LNCaP clone FGC (cell line): ENCODE measurements at regions not wholly inside any gene's neighbourhood (a gene's known extent, or its start where the extent isn't known, plus 50 kb on each side); places are given as distances from the start of the nearest gene placed in this dataset.

Source experiments
- DNase-seq: peaks from one replicate; pipeline ENCODE4 v3.0.0-alpha.2; 2011; ENCODE audit warnings: low read depth
- H3K4me3 ChIP-seq: 2 replicates; pipeline ENCODE4 v1.5.1; 2011; ENCODE audit warnings: mild to moderate bottlenecking, low read depth, low read length, control low read depth
- CTCF ChIP-seq: IDR thresholded peaks from 2 replicates; pipeline ENCODE4 v1.5.1; 2012; ENCODE audit warnings: mild to moderate bottlenecking; ENCODE audit not compliant: control insufficient read depth, insufficient read depth; ENCODE audit errors: extremely low read depth

- TF ChIP-seq CTCF, result no peak
- H3K4me3 ChIP-seq, result no peak overlapping the region
These were observed 51.9 kb upstream of the FAM180A start for GRCh38 chr7:135800560-135800959.

GRCh38 chr7:135799881-135800280 is 51.3 kb upstream of the FAM180A start:
- no peak overlapping the region for H3K4me3 ChIP-seq
- no peak for TF ChIP-seq CTCF
- DNase-seq, result no peak

More at GRCh38 chr7:135800560-135800959, 51.9 kb upstream of the FAM180A start:
- DNase-seq, result no peak
